B cell (primary cell): ENCODE measurements at regions not wholly inside any gene's neighbourhood (a gene's known extent, or its start where the extent isn't known, plus 50 kb on each side); places are given as distances from the start of the nearest gene placed in this dataset.

Experiments
- EZH2 ChIP-seq: IDR thresholded peaks from 2 replicates; pipeline ENCODE4 v1.6.1; 2012; ENCODE audit warnings: borderline replicate concordance, low read depth, mild to moderate bottlenecking, moderate library complexity, low read length; ENCODE audit not compliant: insufficient read depth, poor library complexity, severe bottlenecking
- TF ChIP-seq, protein P1 (sequence below): fragments of 200-600 bp; IDR thresholded peaks from one replicate; pipeline ENCODE4 v1.8.0; 2022; ENCODE audit warnings: antibody characterized with exemption, mild to moderate bottlenecking

GRCh38 chr2:83368461-83368860 lies 1090.6 kb downstream of the SUCLG1 start:
- TF ChIP-seq EZH2 = no peak
- TF ChIP-seq, protein P1, sequence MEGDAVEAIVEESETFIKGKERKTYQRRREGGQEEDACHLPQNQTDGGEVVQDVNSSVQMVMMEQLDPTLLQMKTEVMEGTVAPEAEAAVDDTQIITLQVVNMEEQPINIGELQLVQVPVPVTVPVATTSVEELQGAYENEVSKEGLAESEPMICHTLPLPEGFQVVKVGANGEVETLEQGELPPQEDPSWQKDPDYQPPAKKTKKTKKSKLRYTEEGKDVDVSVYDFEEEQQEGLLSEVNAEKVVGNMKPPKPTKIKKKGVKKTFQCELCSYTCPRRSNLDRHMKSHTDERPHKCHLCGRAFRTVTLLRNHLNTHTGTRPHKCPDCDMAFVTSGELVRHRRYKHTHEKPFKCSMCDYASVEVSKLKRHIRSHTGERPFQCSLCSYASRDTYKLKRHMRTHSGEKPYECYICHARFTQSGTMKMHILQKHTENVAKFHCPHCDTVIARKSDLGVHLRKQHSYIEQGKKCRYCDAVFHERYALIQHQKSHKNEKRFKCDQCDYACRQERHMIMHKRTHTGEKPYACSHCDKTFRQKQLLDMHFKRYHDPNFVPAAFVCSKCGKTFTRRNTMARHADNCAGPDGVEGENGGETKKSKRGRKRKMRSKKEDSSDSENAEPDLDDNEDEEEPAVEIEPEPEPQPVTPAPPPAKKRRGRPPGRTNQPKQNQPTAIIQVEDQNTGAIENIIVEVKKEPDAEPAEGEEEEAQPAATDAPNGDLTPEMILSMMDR = no peak
